ENCODE measurements at regions not wholly inside any gene's neighbourhood (a gene's known extent, or its start where the extent isn't known, plus 50 kb on each side); places are given as distances from the start of the nearest gene placed in this dataset.
"Not testable (repeated sequence)": the region's sequence is repeated elsewhere in the genome, so short reads cannot be mapped to it uniquely, and the experiment has no call there.

- DNase-seq (ENCODE audit: low read depth) = no peak
Measured at GRCh38 chr22:26806445-26807175, 149.2 kb downstream of the MIAT start.

DNA sequence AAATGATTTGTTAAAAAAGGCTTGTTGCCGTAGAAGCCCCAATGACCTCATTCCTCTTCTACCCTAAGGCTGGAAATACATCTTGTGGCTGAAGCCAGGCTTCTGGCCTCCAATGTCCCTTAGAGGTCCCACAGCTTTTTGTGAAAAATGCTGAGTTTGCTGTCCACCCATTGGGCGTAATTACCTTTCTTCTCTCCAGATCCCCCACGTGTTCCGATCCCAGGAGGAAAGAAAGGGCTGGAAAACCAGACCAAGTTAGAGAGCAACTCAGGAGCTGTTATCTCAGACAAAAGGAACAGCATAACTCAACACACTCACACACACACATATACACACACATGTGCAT, 154.2 kb downstream of the MIAT start:
- DNase-seq (ENCODE audit: low read depth) = no peak

DNA sequence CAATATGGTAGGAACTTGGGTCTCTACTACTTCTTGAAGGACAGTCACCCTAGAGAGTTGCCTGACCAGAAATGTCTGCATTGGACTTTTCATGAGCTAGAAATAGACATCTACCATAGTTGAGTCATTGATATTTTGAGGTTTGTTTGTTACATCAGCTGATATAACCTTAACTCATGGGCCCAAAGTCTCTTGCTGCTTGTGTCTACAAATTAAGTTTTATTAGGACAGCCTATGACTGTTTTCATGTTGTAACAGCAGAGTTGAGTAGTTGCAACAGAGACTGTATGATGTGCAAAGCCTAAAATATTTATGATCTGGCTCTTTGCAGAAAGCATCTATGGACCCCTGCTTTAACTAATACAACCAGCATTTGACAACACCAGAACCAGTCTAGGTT, 155.3 kb downstream of the MIAT start:
- no peak for DNase-seq (ENCODE audit: low read depth)

DNA sequence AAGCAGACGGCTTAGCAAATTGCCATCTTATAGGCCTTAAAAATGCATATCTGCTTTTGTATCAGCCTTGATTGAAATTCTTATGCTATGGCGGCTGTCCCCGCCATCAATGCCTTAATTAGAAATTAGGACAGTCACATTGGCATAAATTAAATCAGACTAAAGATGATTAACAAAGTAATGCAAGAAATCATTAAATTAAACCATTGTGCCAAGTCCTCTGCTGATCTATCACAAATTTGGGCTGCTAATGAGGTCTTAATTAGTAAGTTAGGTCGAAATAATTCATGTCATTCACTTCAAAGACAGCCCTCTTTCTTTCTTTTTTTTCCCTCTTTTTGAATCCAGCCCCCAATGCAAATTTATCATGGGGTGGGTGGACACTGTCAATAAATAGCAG, 159.3 kb downstream of the MIAT start:
- no peak for DNase-seq (ENCODE audit: low read depth)

- no peak for DNase-seq (ENCODE audit: low read depth)
Measured at GRCh38 chr22:26817926-26818325, 160.5 kb downstream of the MIAT start.

- DNase-seq (ENCODE audit: low read depth) = no peak
Measured at GRCh38 chr22:26821854-26822253, 164.5 kb downstream of the MIAT start.

- no peak for DNase-seq (ENCODE audit: low read depth)
Measured at GRCh38 chr22:26822313-26822712, 164.9 kb downstream of the MIAT start.

DNA sequence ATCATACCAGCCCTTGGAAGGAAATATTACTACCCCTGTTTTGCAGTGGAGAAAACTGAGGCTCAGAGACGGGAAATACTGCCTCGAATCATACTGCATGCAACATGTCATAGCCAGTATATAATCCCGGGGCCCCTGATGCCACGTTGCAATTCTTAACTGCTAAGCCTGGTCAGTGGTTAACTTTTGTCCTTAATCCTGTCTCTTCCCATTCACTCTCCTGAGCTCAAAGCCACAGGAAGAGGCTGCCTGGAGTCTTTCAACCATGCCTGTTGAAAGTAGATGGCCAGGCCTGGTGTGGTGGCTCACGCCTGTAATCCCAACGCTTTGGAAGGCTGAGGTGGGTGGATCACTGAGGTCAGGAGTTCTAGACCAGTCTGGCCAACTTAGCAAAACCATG, 166.6 kb downstream of the MIAT start:
- no peak for DNase-seq (ENCODE audit: low read depth)

GRCh38 chr22:26825960-26826935, 168.9 kb downstream of the MIAT start:
- DNase-seq (ENCODE audit: low read depth) = no peak

DNA sequence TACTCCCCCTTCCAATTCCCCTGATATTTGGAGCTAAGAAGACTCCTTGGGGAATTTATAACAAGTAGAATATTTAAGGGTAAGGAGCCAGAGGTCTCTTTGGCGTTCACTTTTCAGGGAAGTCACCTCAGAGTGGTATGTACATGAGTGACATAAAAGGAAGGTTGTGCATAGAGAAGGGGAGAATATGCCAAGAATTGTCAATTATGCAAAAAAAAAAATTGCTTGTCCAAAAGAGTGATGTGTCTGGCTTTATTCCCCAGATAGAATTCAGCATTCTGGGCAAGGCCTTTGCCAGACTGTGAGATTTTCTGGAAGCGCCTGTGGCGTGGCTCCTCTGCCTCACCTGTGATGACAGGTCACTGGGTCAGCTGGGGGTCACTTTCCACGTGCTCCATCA, 170.2 kb downstream of the MIAT start:
- no peak for DNase-seq (ENCODE audit: low read depth)

- no peak for DNase-seq (ENCODE audit: low read depth)
Measured at GRCh38 chr22:26828311-26828710, 170.9 kb downstream of the MIAT start.

- DNase-seq (ENCODE audit: low read depth) = no peak
Measured at GRCh38 chr22:26830837-26831236, 173.4 kb downstream of the MIAT start.

DNA sequence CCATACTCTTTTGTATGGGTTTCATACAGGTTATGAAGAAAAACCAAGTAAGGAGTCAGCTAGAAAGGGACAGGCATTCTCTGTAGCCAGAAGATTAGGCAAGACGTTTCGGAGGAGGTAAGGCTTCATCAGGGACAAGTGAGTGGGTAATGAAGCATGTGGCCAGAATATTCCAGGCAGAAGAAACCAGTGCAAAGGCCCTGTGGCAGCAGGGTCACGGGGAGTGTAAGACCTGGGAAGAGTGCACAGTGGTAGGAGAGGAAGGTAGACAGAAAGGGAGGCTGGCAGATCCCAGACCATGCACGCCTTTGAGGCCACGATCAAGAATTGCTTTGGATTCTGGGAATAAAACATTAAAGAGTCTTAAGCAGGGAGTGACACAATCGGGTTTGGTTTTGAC, 177.6 kb downstream of the MIAT start:
- no peak for DNase-seq (ENCODE audit: low read depth)

DNA sequence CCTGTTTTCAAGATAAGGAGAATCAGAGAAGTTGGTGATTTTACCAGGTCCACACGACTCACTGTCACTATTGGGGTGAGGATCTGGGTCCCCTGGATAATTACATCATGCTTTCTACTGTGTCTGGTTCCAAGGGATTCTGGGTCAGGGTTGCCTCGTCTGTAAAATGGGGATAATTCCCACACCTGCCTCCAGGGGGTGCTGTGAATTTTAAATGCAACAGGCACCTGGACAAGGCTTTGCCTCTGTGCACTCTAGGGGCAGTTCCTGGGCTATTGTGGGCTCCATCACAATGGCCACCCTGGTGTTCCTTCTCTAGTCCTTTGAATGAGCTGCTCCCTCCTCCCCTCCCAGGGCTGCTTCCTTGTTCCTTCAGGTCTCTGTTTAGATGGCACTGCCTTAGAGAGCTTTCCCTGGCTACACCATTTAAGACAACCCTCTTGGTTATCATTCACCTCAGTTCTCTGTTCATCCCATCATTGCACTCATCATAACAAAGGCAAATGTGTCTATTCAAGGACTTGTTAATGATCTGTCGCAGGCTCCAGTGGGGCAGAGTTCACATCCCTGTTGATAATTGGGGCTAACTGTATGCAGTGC, 178.6 kb downstream of the MIAT start:
- DNase-seq (ENCODE audit: low read depth) = peak; percentile 7

- no peak for DNase-seq (ENCODE audit: low read depth)
Measured at GRCh38 chr22:26837784-26838470, 180.5 kb downstream of the MIAT start.

GRCh38 chr22:26838471-26838825, 181.1 kb downstream of the MIAT start:
- DNase-seq (ENCODE audit: low read depth) = no peak

DNA sequence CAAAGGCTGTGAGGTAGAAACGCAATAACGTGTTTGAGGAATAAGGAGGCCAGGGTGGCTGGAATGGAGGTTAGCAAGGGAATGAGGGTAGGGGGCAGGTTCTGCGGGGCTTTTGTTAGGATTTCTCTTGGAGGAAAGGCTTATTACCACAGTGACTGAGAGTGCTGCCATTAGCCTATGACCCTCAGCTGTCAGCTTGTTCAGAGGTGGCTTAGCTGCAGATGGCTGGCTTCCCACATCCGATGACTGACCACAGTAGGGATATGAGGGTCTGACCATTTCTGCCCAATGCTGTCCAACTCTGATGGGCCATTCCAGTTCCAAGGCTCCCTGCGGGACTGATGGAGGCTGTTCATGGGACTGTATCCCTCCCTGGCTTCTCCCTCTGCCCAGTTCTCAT, 181.8 kb downstream of the MIAT start:
- DNase-seq (ENCODE audit: low read depth) = no peak

DNA sequence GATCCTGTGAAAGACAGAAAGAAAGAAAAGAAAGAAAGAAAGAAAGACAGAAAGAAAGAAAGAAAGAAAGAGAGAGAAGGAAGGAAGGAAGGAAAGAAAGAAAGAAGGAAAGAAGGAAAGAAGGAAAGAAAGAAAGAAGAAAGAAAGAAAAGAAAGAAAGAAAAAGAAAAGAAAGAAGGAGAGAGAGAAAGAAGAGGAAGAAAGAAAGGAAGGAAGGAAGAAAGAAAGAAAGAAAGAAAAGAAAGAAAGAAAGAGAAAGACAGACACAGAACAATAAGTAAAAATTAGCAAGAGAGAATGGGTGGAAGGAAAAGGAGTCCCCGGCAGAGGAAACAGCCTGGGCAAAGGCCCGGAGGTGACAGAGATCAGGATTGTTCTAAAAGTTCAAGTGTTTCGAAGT, 183.4 kb downstream of the MIAT start:
- not testable (repeated sequence) for DNase-seq (ENCODE audit: low read depth)

DNA sequence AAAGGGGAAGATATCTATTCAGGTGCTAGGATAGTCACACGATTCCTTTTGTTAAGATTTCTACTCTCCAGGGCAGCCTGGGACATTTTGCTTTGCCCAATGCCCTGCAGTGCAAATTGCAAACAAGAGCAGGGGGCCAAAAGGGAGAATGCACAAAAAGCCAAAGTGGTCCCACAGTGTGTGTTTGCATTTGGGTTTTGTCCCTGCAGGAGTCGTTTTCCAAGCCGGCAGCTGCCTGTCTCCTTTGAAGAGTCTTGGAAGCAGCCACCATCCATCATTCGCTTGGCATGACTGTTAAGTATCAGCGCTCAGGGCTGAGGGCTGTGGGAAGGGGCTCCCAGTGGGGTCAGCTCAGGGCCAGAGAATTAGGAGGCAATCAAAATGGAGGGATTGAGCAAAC, 184.7 kb downstream of the MIAT start:
- no peak for DNase-seq (ENCODE audit: low read depth)

- DNase-seq (ENCODE audit: low read depth) = no peak
Measured at GRCh38 chr22:26845021-26845743, 187.8 kb downstream of the MIAT start.

GRCh38 chr22:26846076-26846475, 188.7 kb downstream of the MIAT start:
- DNase-seq (ENCODE audit: low read depth) = no peak

- no peak for DNase-seq (ENCODE audit: low read depth)
Measured at GRCh38 chr22:26846645-26847044, 189.3 kb downstream of the MIAT start.

Measured in CMK (cell line).